ENCODE measurements at regions not wholly inside any gene's neighbourhood (a gene's known extent, or its start where the extent isn't known, plus 50 kb on each side); places are given as distances from the start of the nearest gene placed in this dataset.

DNA sequence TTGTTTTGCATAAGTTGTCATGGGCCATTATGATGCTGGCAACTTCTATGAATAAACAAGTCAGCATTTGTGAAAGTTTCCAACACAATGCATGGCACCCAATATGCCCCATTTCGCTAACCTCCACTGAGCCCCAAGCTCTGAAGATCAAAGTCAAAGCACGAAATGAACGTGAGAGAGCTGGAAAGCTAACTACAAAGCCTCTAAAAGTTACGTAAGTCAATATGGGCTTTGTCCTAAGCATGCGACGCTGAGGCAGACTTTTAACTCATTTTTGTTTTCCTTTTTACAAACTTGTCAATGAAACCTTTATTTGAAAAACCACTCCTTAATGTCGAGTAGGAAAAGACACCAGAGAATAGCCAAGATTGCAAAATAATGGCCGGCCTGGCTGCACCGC lies 131.6 kb upstream of the NUDT7 start:
- DNase-seq (ENCODE audit: low read depth): no peak
- H3K4me3 ChIP-seq (ENCODE audit: low read depth, low read length): no peak overlapping the region
- TF ChIP-seq, protein P1, sequence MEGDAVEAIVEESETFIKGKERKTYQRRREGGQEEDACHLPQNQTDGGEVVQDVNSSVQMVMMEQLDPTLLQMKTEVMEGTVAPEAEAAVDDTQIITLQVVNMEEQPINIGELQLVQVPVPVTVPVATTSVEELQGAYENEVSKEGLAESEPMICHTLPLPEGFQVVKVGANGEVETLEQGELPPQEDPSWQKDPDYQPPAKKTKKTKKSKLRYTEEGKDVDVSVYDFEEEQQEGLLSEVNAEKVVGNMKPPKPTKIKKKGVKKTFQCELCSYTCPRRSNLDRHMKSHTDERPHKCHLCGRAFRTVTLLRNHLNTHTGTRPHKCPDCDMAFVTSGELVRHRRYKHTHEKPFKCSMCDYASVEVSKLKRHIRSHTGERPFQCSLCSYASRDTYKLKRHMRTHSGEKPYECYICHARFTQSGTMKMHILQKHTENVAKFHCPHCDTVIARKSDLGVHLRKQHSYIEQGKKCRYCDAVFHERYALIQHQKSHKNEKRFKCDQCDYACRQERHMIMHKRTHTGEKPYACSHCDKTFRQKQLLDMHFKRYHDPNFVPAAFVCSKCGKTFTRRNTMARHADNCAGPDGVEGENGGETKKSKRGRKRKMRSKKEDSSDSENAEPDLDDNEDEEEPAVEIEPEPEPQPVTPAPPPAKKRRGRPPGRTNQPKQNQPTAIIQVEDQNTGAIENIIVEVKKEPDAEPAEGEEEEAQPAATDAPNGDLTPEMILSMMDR (conservative IDR thresholded peaks at IDR 0.05; ENCODE audit: low read depth, low read length): no peak

DNA sequence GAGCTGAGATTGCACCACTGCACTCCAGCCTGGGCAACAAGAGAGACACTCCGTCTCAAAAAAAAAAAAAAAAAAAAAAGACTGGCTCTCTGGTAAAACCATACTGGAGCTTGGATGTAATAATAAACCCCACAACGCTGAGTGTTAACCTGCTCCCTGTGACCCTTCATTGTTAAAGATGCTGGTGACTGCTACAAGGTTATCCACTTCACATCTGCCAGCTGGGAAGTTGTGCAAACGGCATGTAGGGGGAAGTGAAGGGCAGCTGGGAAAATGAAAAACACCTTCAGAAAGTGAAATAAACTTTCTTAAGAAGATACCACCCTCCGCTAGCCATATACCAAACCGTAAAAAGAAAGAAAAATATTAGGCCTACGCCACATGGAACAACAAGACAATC lies 131.0 kb upstream of the NUDT7 start:
- no peak overlapping the region for H3K4me3 ChIP-seq (ENCODE audit: low read depth, low read length)

DNA sequence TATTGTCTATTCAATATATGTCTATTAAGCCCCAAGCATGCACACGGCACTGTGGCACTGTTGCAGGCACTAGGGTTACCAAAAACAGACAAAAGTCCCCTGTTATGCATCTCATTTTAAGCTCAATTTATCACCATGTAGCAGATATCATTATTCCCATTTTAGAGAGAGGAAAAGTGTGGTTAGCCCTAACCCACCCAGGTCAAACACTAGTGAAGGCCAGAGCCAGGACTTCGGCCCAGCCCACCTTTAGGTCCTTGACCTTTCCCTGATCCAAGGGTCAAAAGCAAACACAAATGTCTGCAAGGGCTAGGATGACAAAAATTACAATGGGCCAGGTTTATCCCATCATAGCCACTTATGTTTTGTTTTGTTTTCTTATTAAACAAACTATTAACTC lies 130.3 kb upstream of the NUDT7 start:
- DNase-seq (ENCODE audit: low read depth): no peak
- TF ChIP-seq, protein P1 (conservative IDR thresholded peaks at IDR 0.05; ENCODE audit: low read depth, low read length): no peak
- no peak overlapping the region for H3K4me3 ChIP-seq (ENCODE audit: low read depth, low read length)

More for the DNA sequence above, 131.0 kb upstream of the NUDT7 start:
- DNase-seq (ENCODE audit: low read depth): no peak
- TF ChIP-seq, protein P1 (conservative IDR thresholded peaks at IDR 0.05; ENCODE audit: low read depth, low read length): no peak

DNA sequence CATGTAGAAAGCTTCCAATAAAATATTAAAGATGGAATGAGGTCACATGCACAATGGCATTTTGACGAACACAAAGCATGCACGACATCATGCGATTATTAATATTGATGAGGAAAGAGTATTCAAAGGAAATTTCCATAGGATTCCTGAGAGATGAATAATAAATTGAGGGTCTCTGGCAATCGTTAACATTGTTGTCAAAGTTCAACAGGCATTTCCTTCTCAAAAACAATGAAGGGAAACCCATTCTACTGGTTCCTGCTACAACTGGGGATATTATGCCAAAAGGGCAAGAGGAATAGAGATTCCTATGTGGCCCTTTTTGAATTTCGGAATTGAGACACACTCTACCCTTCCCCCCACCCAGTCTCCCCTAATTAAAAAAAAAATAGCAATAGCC lies 128.3 kb upstream of the NUDT7 start:
- DNase-seq (ENCODE audit: low read depth): no peak
- TF ChIP-seq, protein P1 (conservative IDR thresholded peaks at IDR 0.05; ENCODE audit: low read depth, low read length): no peak
- H3K4me3 ChIP-seq (ENCODE audit: low read depth, low read length): no peak overlapping the region

DNA sequence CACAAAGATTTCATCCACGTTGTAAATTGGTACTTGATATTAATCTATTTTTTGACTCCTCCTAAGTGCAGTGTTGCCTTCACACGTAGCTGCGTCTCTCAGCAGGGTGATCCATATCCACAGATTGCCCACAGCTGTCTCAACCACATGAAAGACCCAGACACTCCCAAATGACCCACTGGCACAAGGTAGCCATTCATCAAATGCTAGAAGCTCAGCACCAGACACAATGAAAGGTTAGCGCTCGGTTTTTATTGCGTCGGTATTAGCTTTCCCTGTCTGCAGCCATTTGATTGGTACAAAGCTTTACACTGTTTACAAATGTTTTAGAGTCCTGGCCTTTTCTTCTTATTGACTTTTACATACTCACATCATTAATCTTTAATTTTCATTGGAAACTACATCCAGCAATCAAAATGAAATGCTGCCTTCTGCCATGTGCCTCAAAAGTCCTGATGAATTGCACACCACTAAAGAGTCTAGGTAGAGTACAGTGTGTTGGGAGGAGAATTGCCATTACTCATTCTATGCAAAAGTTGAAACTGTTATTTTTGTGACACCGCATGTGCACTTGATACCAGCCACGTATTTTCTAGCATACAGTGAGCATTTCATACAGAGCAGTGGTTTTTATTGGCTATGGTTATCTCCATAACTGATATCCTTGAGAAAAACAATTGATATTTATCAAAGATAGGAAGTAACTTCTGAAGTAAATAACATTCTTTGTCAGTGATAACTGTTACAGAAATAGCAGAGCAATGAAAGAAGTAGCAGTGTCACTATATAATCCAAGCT lies 127.3 kb upstream of the NUDT7 start:
- TF ChIP-seq, protein P1 (conservative IDR thresholded peaks at IDR 0.05; ENCODE audit: low read depth, low read length): no peak
- no peak for DNase-seq (ENCODE audit: low read depth)

DNA sequence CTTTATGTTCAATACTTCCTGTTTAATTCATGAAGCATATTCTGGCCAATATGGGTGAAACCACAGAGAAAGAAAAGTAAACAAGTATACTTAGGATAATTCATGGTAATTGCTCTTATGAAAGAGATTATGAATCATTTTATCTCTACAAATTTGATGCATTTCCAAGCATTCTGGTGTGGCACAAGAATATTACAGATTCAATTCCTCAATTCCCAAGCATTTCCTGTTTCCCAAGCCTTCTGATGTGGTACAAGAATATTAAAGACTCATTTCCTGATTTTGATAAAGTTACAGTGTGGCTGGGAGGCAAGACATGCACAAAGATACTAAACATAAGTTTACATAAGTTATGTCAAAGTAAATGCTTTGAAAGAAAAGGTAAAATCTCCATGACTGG lies 126.1 kb upstream of the NUDT7 start:
- DNase-seq (ENCODE audit: low read depth): no peak
- H3K4me3 ChIP-seq (ENCODE audit: low read depth, low read length): no peak overlapping the region
- TF ChIP-seq, protein P1 (conservative IDR thresholded peaks at IDR 0.05; ENCODE audit: low read depth, low read length): no peak

More for the DNA sequence above, 127.3 kb upstream of the NUDT7 start:
- H3K4me3 ChIP-seq (ENCODE audit: low read depth, low read length): no peak overlapping the region

All from epithelial cell of proximal tubule (primary cell).